ENCODE measurements at regions not wholly inside any gene's neighbourhood (a gene's known extent, or its start where the extent isn't known, plus 50 kb on each side); places are given as distances from the start of the nearest gene placed in this dataset.

DNA sequence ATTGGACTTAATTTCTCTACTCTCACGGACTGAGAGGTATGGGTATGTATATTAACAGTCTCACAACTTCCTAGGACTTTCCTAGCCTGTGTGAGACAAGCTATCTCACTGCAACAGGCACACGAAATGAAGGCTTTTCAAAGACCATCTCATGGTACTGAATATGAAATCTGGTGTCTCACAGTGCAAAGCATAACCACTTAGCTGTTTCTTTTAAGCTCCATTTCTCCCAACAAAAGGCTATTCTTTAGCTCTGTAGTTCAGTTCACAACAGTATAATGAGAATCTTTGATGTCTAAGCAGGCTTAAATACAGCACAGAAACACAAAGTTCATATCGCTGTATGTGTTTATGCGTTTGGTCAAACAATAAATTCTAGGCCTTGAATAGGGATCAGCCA is 116.2 kb upstream of the PCDH18 start:
- no peaks in the 10 kb centered on the region for H3K79me2 ChIP-seq (ENCODE audit: insufficient read depth, low read depth, low read length)
- CTCF ChIA-PET (ENCODE audit: unreplicated experiment): no interaction called here
- H3K4me3 ChIP-seq (ENCODE audit: low read depth, low read length, poor library complexity, severe bottlenecking): no peak overlapping the region
- no peaks in the 10 kb centered on the region for H3K4me1 ChIP-seq (ENCODE audit: insufficient read depth, low read length, poor library complexity, severe bottlenecking)
- H3K9me3 ChIP-seq (ENCODE audit: low read length): no peaks in the 10 kb centered on the region
- no peak for TF ChIP-seq EZH2phosphoT487 (IDR thresholded peaks at IDR 0.05; ENCODE audit: borderline replicate concordance, low read depth, low read length)
- TF ChIP-seq, protein P1, sequence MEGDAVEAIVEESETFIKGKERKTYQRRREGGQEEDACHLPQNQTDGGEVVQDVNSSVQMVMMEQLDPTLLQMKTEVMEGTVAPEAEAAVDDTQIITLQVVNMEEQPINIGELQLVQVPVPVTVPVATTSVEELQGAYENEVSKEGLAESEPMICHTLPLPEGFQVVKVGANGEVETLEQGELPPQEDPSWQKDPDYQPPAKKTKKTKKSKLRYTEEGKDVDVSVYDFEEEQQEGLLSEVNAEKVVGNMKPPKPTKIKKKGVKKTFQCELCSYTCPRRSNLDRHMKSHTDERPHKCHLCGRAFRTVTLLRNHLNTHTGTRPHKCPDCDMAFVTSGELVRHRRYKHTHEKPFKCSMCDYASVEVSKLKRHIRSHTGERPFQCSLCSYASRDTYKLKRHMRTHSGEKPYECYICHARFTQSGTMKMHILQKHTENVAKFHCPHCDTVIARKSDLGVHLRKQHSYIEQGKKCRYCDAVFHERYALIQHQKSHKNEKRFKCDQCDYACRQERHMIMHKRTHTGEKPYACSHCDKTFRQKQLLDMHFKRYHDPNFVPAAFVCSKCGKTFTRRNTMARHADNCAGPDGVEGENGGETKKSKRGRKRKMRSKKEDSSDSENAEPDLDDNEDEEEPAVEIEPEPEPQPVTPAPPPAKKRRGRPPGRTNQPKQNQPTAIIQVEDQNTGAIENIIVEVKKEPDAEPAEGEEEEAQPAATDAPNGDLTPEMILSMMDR (conservative IDR thresholded peaks at IDR 0.05; ENCODE audit: low read length): no peak
- H4K20me1 ChIP-seq (ENCODE audit: insufficient read depth, low read length): no peaks in the 10 kb centered on the region
- H3K27ac ChIP-seq (ENCODE audit: low read depth, low read length, poor library complexity, severe bottlenecking): no peak overlapping the region
- POLR2A ChIA-PET: no interaction called here
- no peak overlapping the region for H2AFZ ChIP-seq (ENCODE audit: low read length)
- BruUV-seq (replicated peaks): no TSS peak
- no peak overlapping the region for H3K4me2 ChIP-seq (ENCODE audit: low read length)
- intact Hi-C loops (cut with micrococcal nuclease; ENCODE audit: unreplicated experiment): no loop called here
- no peaks in the 10 kb centered on the region for H3K9me2 ChIP-seq (ENCODE audit: insufficient read depth, low read length)
- no peak for DNase-seq (ENCODE audit: low spot score)
- H3K36me3 ChIP-seq (ENCODE audit: insufficient read depth, low read length): no peaks in the 10 kb centered on the region

DNA sequence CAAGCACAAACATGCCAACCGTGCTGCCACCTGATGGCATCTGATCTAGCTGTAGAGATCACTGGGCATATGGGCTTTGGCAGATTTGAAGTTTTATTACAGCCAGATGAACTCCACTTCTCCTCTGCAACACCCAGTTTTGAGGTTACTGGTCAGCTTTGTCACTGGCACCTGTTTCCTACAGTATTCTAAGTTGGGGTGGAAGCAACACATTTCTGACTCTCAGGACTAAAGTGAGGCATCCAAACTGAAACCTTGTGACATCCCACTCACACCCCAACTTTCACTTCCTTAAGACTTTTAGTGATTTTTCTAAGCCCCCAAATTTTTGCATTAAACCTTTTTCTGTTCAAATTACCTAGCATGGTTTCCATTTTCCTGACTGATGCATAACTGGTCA is 115.1 kb upstream of the PCDH18 start:
- Histone ChIP-seq H2AFZ (ENCODE audit: low read length) (no peak overlapping the region), H3K36me3 (ENCODE audit: insufficient read depth, low read length) (no peaks in the 10 kb centered on the region), H3K4me2 (ENCODE audit: low read length) (no peak overlapping the region), H3K79me2 (ENCODE audit: insufficient read depth, low read depth, low read length) (no peaks in the 10 kb centered on the region), H3K4me3 (ENCODE audit: low read depth, low read length, poor library complexity, severe bottlenecking) (no peak overlapping the region), H3K4me1 (ENCODE audit: insufficient read depth, low read length, poor library complexity, severe bottlenecking) (no peaks in the 10 kb centered on the region), H4K20me1 (ENCODE audit: insufficient read depth, low read length) (no peaks in the 10 kb centered on the region), H3K27ac (ENCODE audit: low read depth, low read length, poor library complexity, severe bottlenecking) (no peak overlapping the region), H3K9me3 (ENCODE audit: low read length) (no peaks in the 10 kb centered on the region), H3K9me2 (ENCODE audit: insufficient read depth, low read length) (no peaks in the 10 kb centered on the region)
- CTCF ChIA-PET (ENCODE audit: unreplicated experiment): no interaction called here
- intact Hi-C loops (cut with micrococcal nuclease; ENCODE audit: unreplicated experiment): no loop called here
- POLR2A ChIA-PET: no interaction called here
- no peak for DNase-seq (ENCODE audit: low spot score)
- no TSS peak for BruUV-seq (replicated peaks)
- TF ChIP-seq EZH2phosphoT487 (IDR thresholded peaks at IDR 0.05; ENCODE audit: borderline replicate concordance, low read depth, low read length): no peak
- TF ChIP-seq, protein P1 (conservative IDR thresholded peaks at IDR 0.05; ENCODE audit: low read length): no peak

DNA sequence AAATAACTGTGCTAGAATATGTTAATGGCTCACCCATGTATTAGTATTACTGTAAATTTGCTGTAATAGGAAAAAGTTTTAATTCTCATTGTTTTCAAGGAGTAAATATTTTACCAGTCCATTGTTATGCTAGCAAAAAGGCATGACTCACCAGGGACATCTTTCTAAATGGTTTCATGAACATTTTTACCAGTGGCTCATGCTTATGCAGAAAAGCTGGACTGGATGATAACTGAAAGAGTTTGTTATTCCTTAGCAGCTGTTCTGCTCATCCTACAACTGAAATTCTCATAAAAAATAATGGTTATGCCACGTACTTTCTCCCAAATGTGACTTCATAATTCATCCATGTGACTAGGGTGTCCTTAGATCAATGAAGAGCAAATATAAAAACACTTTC is 111.9 kb upstream of the PCDH18 start:
- intact Hi-C loops (cut with micrococcal nuclease; ENCODE audit: unreplicated experiment): no loop called here
- Histone ChIP-seq H3K4me3 (ENCODE audit: low read depth, low read length, poor library complexity, severe bottlenecking) (no peak overlapping the region), H3K27ac (ENCODE audit: low read depth, low read length, poor library complexity, severe bottlenecking) (no peak overlapping the region), H2AFZ (ENCODE audit: low read length) (no peak overlapping the region), H4K20me1 (ENCODE audit: insufficient read depth, low read length) (no peaks in the 10 kb centered on the region), H3K79me2 (ENCODE audit: insufficient read depth, low read depth, low read length) (no peaks in the 10 kb centered on the region), H3K9me3 (ENCODE audit: low read length) (no peaks in the 10 kb centered on the region), H3K36me3 (ENCODE audit: insufficient read depth, low read length) (no peaks in the 10 kb centered on the region), H3K4me2 (ENCODE audit: low read length) (no peak overlapping the region), H3K9me2 (ENCODE audit: insufficient read depth, low read length) (no peaks in the 10 kb centered on the region), H3K4me1 (ENCODE audit: insufficient read depth, low read length, poor library complexity, severe bottlenecking) (no peaks in the 10 kb centered on the region)
- CTCF ChIA-PET (ENCODE audit: unreplicated experiment): no interaction called here
- POLR2A ChIA-PET: no interaction called here
- TF ChIP-seq, protein P1 (conservative IDR thresholded peaks at IDR 0.05; ENCODE audit: low read length): no peak
- TF ChIP-seq EZH2phosphoT487 (IDR thresholded peaks at IDR 0.05; ENCODE audit: borderline replicate concordance, low read depth, low read length): no peak
- no peak for DNase-seq (ENCODE audit: low spot score)
- no TSS peak for BruUV-seq (replicated peaks)
